ENCODE measurements at regions not wholly inside any gene's neighbourhood (a gene's known extent, or its start where the extent isn't known, plus 50 kb on each side); places are given as distances from the start of the nearest gene placed in this dataset.
"Not testable (repeated sequence)": the region's sequence is repeated elsewhere in the genome, so short reads cannot be mapped to it uniquely, and the experiment has no call there.

GRCh38 chr4:26257444-26257843, 63.4 kb upstream of the RBPJ start:
- DNase-seq: not testable (repeated sequence)

GRCh38 chr4:26257850-26258249, 63.0 kb upstream of the RBPJ start:
- DNase-seq: no peak

GRCh38 chr4:26260571-26260970, 60.2 kb upstream of the RBPJ start:
- DNase-seq: no peak

GRCh38 chr4:26261405-26261804, 59.4 kb upstream of the RBPJ start:
- no peak for DNase-seq

GRCh38 chr4:26263165-26263564, 57.6 kb upstream of the RBPJ start:
- no peak for DNase-seq

- no peak for DNase-seq
Observed at GRCh38 chr4:26264109-26264508, 56.7 kb upstream of the RBPJ start.

- DNase-seq: no peak
Observed at GRCh38 chr4:26267087-26267486, 53.7 kb upstream of the RBPJ start.

- no peak for DNase-seq
Observed at GRCh38 chr4:26268246-26268645, 52.6 kb upstream of the RBPJ start.

GRCh38 chr4:26269038-26269437, 51.8 kb upstream of the RBPJ start:
- DNase-seq: no peak
